Hindlimb muscle (tissue), 1 donor: ENCODE measurements at regions not wholly inside any gene's neighbourhood (a gene's known extent, or its start where the extent isn't known, plus 50 kb on each side); places are given as distances from the start of the nearest gene placed in this dataset.
A peak's percentile ranks its signal among the peaks of the same experiment; 100 is the strongest.

Experiments
- DNase-seq: peaks from one replicate; pipeline ENCODE4 v3.0.0-alpha.2; 2013

- no peak for DNase-seq
Observed at GRCh38 chr17:71292006-71292405, 828.8 kb upstream of the SOX9 start.

GRCh38 chr17:71296005-71296404 is 824.8 kb upstream of the SOX9 start:
- DNase-seq, result no peak

- DNase-seq, result no peak
Observed at GRCh38 chr17:71301063-71301462, 819.8 kb upstream of the SOX9 start.

GRCh38 chr17:71302721-71303549 is 817.9 kb upstream of the SOX9 start:
- DNase-seq, result no peak

- DNase-seq, result no peak
Observed at GRCh38 chr17:71304498-71305158, 816.2 kb upstream of the SOX9 start.

GRCh38 chr17:71313866-71314265 is 807.0 kb upstream of the SOX9 start:
- DNase-seq, result no peak

GRCh38 chr17:71315568-71315967 is 805.3 kb upstream of the SOX9 start:
- DNase-seq, result peak; percentile 30

GRCh38 chr17:71316176-71316897 is 804.5 kb upstream of the SOX9 start:
- peak; percentile 27 for DNase-seq

GRCh38 chr17:71320009-71320796 is 800.6 kb upstream of the SOX9 start:
- no peak for DNase-seq

GRCh38 chr17:71325117-71325516 is 795.7 kb upstream of the SOX9 start:
- DNase-seq, result no peak

- DNase-seq, result no peak
Observed at GRCh38 chr17:71325886-71326285, 794.9 kb upstream of the SOX9 start.

- DNase-seq, result peak; percentile 12
Observed at GRCh38 chr17:71327376-71328059, 793.3 kb upstream of the SOX9 start.

- no peak for DNase-seq
Observed at GRCh38 chr17:71329310-71330098, 791.3 kb upstream of the SOX9 start.

- DNase-seq, result no peak
Observed at GRCh38 chr17:71330099-71330375, 790.8 kb upstream of the SOX9 start.

GRCh38 chr17:71331754-71332325 is 789.0 kb upstream of the SOX9 start:
- no peak for DNase-seq

- no peak for DNase-seq
Observed at GRCh38 chr17:71334048-71334751, 786.6 kb upstream of the SOX9 start.

- DNase-seq, result no peak
Observed at GRCh38 chr17:71335212-71335611, 785.6 kb upstream of the SOX9 start.

- no peak for DNase-seq
Observed at GRCh38 chr17:71337938-71338337, 782.9 kb upstream of the SOX9 start.

GRCh38 chr17:71338396-71338795 is 782.4 kb upstream of the SOX9 start:
- no peak for DNase-seq

- DNase-seq, result no peak
Observed at GRCh38 chr17:71339206-71339605, 781.6 kb upstream of the SOX9 start.
